IMR-90 (cell line): ENCODE measurements at regions not wholly inside any gene's neighbourhood (a gene's known extent, or its start where the extent isn't known, plus 50 kb on each side); places are given as distances from the start of the nearest gene placed in this dataset.

Experiments used
- ATAC-seq: fragments of 200-7000 bp; cut with Tn5 transposase; 2 replicates; pipeline ENCODE4 v1.9.1; 2020; ENCODE audit warnings: low read depth, mild to moderate bottlenecking, moderate library complexity
- BruUV-seq: library from RNA; stranded (reverse); fragments of 400-500 nt; replicated peaks from 2 replicates; lab custom pipeline; 2021; lab: Mats Ljungman, UMichigan
- CTCF ChIA-PET: fragments of 300-600 bp; formaldehyde crosslinking; extraction: SDS; loops from one replicate; lab custom pipeline; 2021; ENCODE audit warnings: antibody characterized with exemption; lab: Yijun Ruan, JAX
- POLR2A ChIA-PET: fragments of 300-600 bp; sonication (Branson Sonifier 250); formaldehyde crosslinking; loops from one replicate; lab custom pipeline; 2022; ENCODE audit warnings: antibody characterized with exemption; ENCODE audit not compliant: unreplicated experiment; lab: Charles Lee
- DNase-seq: peaks from one replicate; pipeline ENCODE4 v3.0.0; 2013
- H2AFZ ChIP-seq: replicated peaks from 2 replicates; pipeline ENCODE3; 2013; ENCODE audit warnings: low read length, mild to moderate bottlenecking; ENCODE audit not compliant: poor library complexity
- H2AK5ac ChIP-seq: 2 replicates; pipeline ENCODE4 v1.6.1; 2013; ENCODE audit warnings: low read depth, low read length, inconsistent platforms
- H2AK9ac ChIP-seq: replicated peaks from 2 replicates; pipeline ENCODE3; 2013; ENCODE audit warnings: mild to moderate bottlenecking, low read depth, low read length, moderate library complexity; ENCODE audit not compliant: poor library complexity
- H2BK120ac ChIP-seq: 2 replicates; pipeline ENCODE4 v1.6.1; 2013; ENCODE audit warnings: low read depth, low read length, inconsistent platforms
- H2BK15ac ChIP-seq: 3 replicates; pipeline ENCODE4 v1.6.1; 2013; ENCODE audit warnings: low read depth, low read length, inconsistent platforms
- H2BK20ac ChIP-seq: 2 replicates; pipeline ENCODE4 v1.6.1; 2013; ENCODE audit warnings: low read depth, mild to moderate bottlenecking, inconsistent platforms, low read length, moderate library complexity
- H2BK5ac ChIP-seq: 2 replicates; pipeline ENCODE4 v1.6.1; 2013; ENCODE audit warnings: mild to moderate bottlenecking, low read depth, low read length, inconsistent platforms; ENCODE audit not compliant: poor library complexity, severe bottlenecking
- H3K14ac ChIP-seq: replicated peaks from 2 replicates; pipeline ENCODE4 v1.6.1; 2013; ENCODE audit warnings: low read depth, low read length, inconsistent platforms
- H3K18ac ChIP-seq: 2 replicates; pipeline ENCODE4 v1.6.1; 2013; ENCODE audit warnings: low read depth, low read length, control low read depth
- H3K23ac ChIP-seq: 2 replicates; pipeline ENCODE4 v1.6.1; 2013; ENCODE audit warnings: low read depth, low read length, inconsistent platforms
- H3K27ac ChIP-seq: 2 replicates; pipeline ENCODE4 v1.5.1; 2013; ENCODE audit warnings: mild to moderate bottlenecking, control low read depth, low read length; ENCODE audit not compliant: insufficient read depth
- H3K27me3 ChIP-seq: 2 replicates; pipeline ENCODE4 v1.6.1; 2013; ENCODE audit warnings: low read length; ENCODE audit not compliant: control insufficient read depth, insufficient read depth
- H3K36me3 ChIP-seq: 2 replicates; pipeline ENCODE4 v1.6.1; 2013; ENCODE audit warnings: low read length, mixed read lengths; ENCODE audit not compliant: control insufficient read depth, insufficient read depth
- H3K4ac ChIP-seq: 2 replicates; pipeline ENCODE4 v1.6.1; 2013; ENCODE audit warnings: low read depth, low read length, inconsistent platforms
- H3K4me1 ChIP-seq: 2 replicates; pipeline ENCODE4 v1.6.1; 2013; ENCODE audit warnings: low read length, mixed read lengths; ENCODE audit not compliant: control insufficient read depth, insufficient read depth
- H3K4me2 ChIP-seq: 2 replicates; pipeline ENCODE4 v1.6.1; 2013; ENCODE audit warnings: low read depth, mild to moderate bottlenecking, control low read depth, low read length, moderate library complexity
- H3K4me3 ChIP-seq: 2 replicates; pipeline ENCODE4 v1.5.1; 2013; ENCODE audit warnings: low read depth, mild to moderate bottlenecking, control low read depth, low read length, moderate library complexity; ENCODE audit not compliant: insufficient read depth
- H3K56ac ChIP-seq: 2 replicates; pipeline ENCODE4 v1.6.1; 2013; ENCODE audit warnings: low read length, inconsistent platforms; ENCODE audit not compliant: insufficient read depth; ENCODE audit errors: extremely low read depth
- H3K79me1 ChIP-seq, 2 experiments: 2 replicates each; pipeline ENCODE4 v1.6.1; 2013; ENCODE audit warnings: low read length in 2 of 2, inconsistent platforms in 1 of 2, low read depth in 1 of 2
- H3K9ac ChIP-seq: 2 replicates; pipeline ENCODE4 v1.6.1; 2013; ENCODE audit warnings: low read depth, low read length, control low read depth
- H3K9me1 ChIP-seq: 2 replicates; pipeline ENCODE4 v1.6.1; 2013; ENCODE audit warnings: low read length, inconsistent platforms; ENCODE audit not compliant: insufficient read depth
- H3K9me3 ChIP-seq: 2 replicates; pipeline ENCODE4 v1.6.1; 2013; ENCODE audit warnings: low read length; ENCODE audit not compliant: control insufficient read depth, insufficient read depth
- H4K20me1 ChIP-seq: 2 replicates; pipeline ENCODE4 v1.6.1; 2013; ENCODE audit warnings: low read length, inconsistent platforms; ENCODE audit not compliant: insufficient read depth
- H4K5ac ChIP-seq: 2 replicates; pipeline ENCODE4 v1.6.1; 2013; ENCODE audit warnings: mild to moderate bottlenecking, low read depth, low read length, control low read depth
- H4K8ac ChIP-seq, 2 experiments: 2 replicates each; pipeline ENCODE4 v1.6.1; 2013; ENCODE audit warnings: low read depth in 2 of 2, low read length in 2 of 2, control low read depth in 1 of 2, inconsistent platforms in 1 of 2
- H4K91ac ChIP-seq: 2 replicates; pipeline ENCODE4 v1.6.1; 2013; ENCODE audit warnings: low read depth, low read length, inconsistent platforms; ENCODE audit not compliant: insufficient read depth
- BHLHE40 ChIP-seq: fragments of 150-350 bp; IDR thresholded peaks from 2 replicates; pipeline ENCODE4 v1.6.1; 2016; ENCODE audit warnings: mild to moderate bottlenecking, low read depth, low read length
- CEBPB ChIP-seq: IDR thresholded peaks from 2 replicates; pipeline ENCODE4 v1.6.1; 2012; ENCODE audit warnings: low read depth, low read length, improper control_type of control experiment
- CHD1 ChIP-seq: IDR thresholded peaks from 2 replicates; pipeline ENCODE4 v1.6.1; 2012; ENCODE audit warnings: low read depth, low read length, improper control_type of control experiment
- FOS ChIP-seq: fragments of 150-350 bp; IDR thresholded peaks from 2 replicates; pipeline ENCODE4 v1.6.1; 2016; ENCODE audit warnings: low read depth, low read length
- MAFK ChIP-seq: IDR thresholded peaks from 2 replicates; pipeline ENCODE4 v1.6.1; 2012; ENCODE audit warnings: low read depth, low read length, improper control_type of control experiment
- MAZ ChIP-seq: IDR thresholded peaks from 2 replicates; pipeline ENCODE4 v1.6.1; 2012; ENCODE audit warnings: low read depth, mild to moderate bottlenecking, low read length, improper control_type of control experiment, moderate library complexity, borderline replicate concordance
- MXI1 ChIP-seq: IDR thresholded peaks from 2 replicates; pipeline ENCODE4 v1.6.1; 2012; ENCODE audit warnings: low read depth, mild to moderate bottlenecking, low read length, moderate library complexity, borderline replicate concordance
- NFE2L2 ChIP-seq: fragments of 150-350 bp; IDR thresholded peaks from 2 replicates; pipeline ENCODE4 v1.6.1; 2016; ENCODE audit warnings: low read depth, mild to moderate bottlenecking, low read length
- POLR2A ChIP-seq: IDR thresholded peaks from 2 replicates; pipeline ENCODE4 v1.6.1; 2012; ENCODE audit warnings: mild to moderate bottlenecking, low read depth, low read length
- RAD21 ChIP-seq: IDR thresholded peaks from 2 replicates; pipeline ENCODE4 v1.6.1; 2012; ENCODE audit warnings: low read length, improper control_type of control experiment
- RCOR1 ChIP-seq: IDR thresholded peaks from 2 replicates; pipeline ENCODE4 v1.6.1; 2012; ENCODE audit warnings: mild to moderate bottlenecking, low read length, improper control_type of control experiment; ENCODE audit not compliant: insufficient replicate concordance
- RFX5 ChIP-seq: IDR thresholded peaks from 2 replicates; pipeline ENCODE4 v1.8.0; 2012; ENCODE audit warnings: low read depth, mild to moderate bottlenecking, low read length, moderate library complexity
- SMC3 ChIP-seq: fragments of 150-350 bp; IDR thresholded peaks from 2 replicates; pipeline ENCODE4 v1.6.1; 2016; ENCODE audit warnings: low read depth, mild to moderate bottlenecking, antibody characterized with exemption, low read length, moderate library complexity
- WGBS, 2 experiments: methylation state at CpG; one replicate each; pipeline versions ENCODE4 v1.1.5 to v1.1.7; 2013; ENCODE audit warnings: missing lambda C conversion rate in 2 of 2; ENCODE audit not compliant: insufficient read length in 1 of 2; ENCODE audit errors: extremely low coverage in 2 of 2; 5-methylcytosine and 5-hydroxymethylcytosine counted together
- dilution Hi-C: fragments of 300-500 bp; cut with HindIII; formaldehyde crosslinking; loops from one replicate; pipeline ENCODE4 v1.14.3; 2018; ENCODE audit warnings: low sequenced_read_pairs; ENCODE audit not compliant: unreplicated experiment
- in situ Hi-C: fragments of 300-500 bp; cut with MboI; formaldehyde crosslinking; loops from 3 replicates; pipeline ENCODE4 v1.14.3; 2019; ENCODE audit warnings: low sequenced_read_pairs, inconsistent platforms, mixed read lengths
- intact Hi-C: fragments of 100-400 bp; cut with micrococcal nuclease; formaldehyde crosslinking; loops from 2 replicates; pipeline ENCODE4 v1.10.0; 2022
- TF ChIP-seq, protein P1 (sequence below): fragments of 150-350 bp; IDR thresholded peaks from 2 replicates; pipeline ENCODE4 v1.6.1; 2016; ENCODE audit warnings: low read depth, mild to moderate bottlenecking, low read length, moderate library complexity, borderline replicate concordance
- TF ChIP-seq, protein P2 (sequence below): fragments of 150-350 bp; IDR thresholded peaks from 2 replicates; pipeline ENCODE4 v1.6.1; 2017; ENCODE audit warnings: mild to moderate bottlenecking, antibody characterized with exemption, low read length, low read depth
- TF ChIP-seq, protein P3 (sequence below): conservative IDR thresholded peaks from 2 replicates; pipeline ENCODE4 v1.5.1; 2012; ENCODE audit warnings: mild to moderate bottlenecking, low read depth, low read length, improper control_type of control experiment

DNA sequence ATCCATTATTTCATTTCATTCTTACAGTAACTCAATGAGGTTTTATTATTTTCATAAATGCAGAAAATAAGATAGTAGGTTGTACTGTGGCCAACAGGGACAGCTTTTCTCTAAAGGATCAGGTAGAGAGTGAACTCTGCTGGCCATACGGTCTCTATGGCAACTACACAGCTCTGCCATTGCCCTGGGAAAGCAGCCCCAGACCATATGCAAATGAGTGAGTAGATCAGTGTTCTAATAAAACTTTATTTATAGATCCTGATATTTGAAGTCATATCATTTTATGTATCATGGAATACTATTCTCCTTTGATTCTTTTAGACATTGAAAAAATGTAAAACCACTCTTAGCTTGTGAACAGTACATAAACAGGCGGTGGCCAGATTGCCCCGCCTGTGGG is 192.5 kb upstream of the RREB1 start:
- DNase-seq (no peak), ATAC-seq (no peak)
- Histone ChIP-seq H3K4me2 (peak overlapping the region; percentile 28; the same call in 1 of the 2 replicates), H4K5ac (no peak overlapping the region), H3K4ac (no peak overlapping the region), H2BK5ac (no peak overlapping the region), H2AK9ac (no peak overlapping the region), H2AK5ac (no peak overlapping the region), H3K79me1 (no peaks in the 10 kb centered on the region), H3K36me3 (no peaks in the 10 kb centered on the region), H2BK20ac (no peak overlapping the region), H2AFZ (no peak overlapping the region), H3K23ac (no peak overlapping the region), H4K20me1 (no peaks in the 10 kb centered on the region), H3K9ac (no peak overlapping the region), H4K91ac (no peak overlapping the region), H3K4me3 (no peak overlapping the region), H3K18ac (no peak overlapping the region), H2BK120ac (no peak overlapping the region), H3K56ac (no peak overlapping the region), H3K9me3 (no peaks in the 10 kb centered on the region), H3K4me1 (no peaks in the 10 kb centered on the region), H3K27ac (no peak overlapping the region), H3K14ac (no peak overlapping the region), H3K27me3 (peaks cover 14% of the 10 kb centered on the region), H2BK15ac (no peak overlapping the region), H3K9me1 (no peaks in the 10 kb centered on the region), H4K8ac (no peak overlapping the region)
- ChIA-PET POLR2A (no interaction called here), CTCF (no interaction called here)
- intact Hi-C loops, result loop anchor here (10.0 kb wide), 1 partner anchor 330 kb away; no protein-coding TSS in a partner anchor
- dilution Hi-C loops, result no loop called here
- in situ Hi-C loops, result no loop called here
- WGBS, 2 experiments, result no CpG with 5 or more reads among the region's 3 CpGs
- TF ChIP-seq RFX5, result no peak
- TF ChIP-seq CHD1, result no peak
- TF ChIP-seq NFE2L2, result no peak
- no peak for TF ChIP-seq BHLHE40
- no peak for TF ChIP-seq MXI1
- TF ChIP-seq CEBPB, result no peak
- TF ChIP-seq, protein P1, sequence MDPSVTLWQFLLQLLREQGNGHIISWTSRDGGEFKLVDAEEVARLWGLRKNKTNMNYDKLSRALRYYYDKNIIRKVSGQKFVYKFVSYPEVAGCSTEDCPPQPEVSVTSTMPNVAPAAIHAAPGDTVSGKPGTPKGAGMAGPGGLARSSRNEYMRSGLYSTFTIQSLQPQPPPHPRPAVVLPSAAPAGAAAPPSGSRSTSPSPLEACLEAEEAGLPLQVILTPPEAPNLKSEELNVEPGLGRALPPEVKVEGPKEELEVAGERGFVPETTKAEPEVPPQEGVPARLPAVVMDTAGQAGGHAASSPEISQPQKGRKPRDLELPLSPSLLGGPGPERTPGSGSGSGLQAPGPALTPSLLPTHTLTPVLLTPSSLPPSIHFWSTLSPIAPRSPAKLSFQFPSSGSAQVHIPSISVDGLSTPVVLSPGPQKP, result no peak
- no peak for TF ChIP-seq SMC3
- TF ChIP-seq, protein P2, sequence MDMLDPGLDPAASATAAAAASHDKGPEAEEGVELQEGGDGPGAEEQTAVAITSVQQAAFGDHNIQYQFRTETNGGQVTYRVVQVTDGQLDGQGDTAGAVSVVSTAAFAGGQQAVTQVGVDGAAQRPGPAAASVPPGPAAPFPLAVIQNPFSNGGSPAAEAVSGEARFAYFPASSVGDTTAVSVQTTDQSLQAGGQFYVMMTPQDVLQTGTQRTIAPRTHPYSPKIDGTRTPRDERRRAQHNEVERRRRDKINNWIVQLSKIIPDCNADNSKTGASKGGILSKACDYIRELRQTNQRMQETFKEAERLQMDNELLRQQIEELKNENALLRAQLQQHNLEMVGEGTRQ, result no peak
- no peak for TF ChIP-seq MAZ
- TF ChIP-seq RCOR1, result no peak
- no peak for TF ChIP-seq RAD21
- TF ChIP-seq, protein P3, sequence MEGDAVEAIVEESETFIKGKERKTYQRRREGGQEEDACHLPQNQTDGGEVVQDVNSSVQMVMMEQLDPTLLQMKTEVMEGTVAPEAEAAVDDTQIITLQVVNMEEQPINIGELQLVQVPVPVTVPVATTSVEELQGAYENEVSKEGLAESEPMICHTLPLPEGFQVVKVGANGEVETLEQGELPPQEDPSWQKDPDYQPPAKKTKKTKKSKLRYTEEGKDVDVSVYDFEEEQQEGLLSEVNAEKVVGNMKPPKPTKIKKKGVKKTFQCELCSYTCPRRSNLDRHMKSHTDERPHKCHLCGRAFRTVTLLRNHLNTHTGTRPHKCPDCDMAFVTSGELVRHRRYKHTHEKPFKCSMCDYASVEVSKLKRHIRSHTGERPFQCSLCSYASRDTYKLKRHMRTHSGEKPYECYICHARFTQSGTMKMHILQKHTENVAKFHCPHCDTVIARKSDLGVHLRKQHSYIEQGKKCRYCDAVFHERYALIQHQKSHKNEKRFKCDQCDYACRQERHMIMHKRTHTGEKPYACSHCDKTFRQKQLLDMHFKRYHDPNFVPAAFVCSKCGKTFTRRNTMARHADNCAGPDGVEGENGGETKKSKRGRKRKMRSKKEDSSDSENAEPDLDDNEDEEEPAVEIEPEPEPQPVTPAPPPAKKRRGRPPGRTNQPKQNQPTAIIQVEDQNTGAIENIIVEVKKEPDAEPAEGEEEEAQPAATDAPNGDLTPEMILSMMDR, result no peak
- no peak for TF ChIP-seq MAFK
- TF ChIP-seq FOS, result no peak
- TF ChIP-seq POLR2A, result no peak
- no TSS peak for BruUV-seq
